Lower lobe of right lung (tissue), 2 donors: ENCODE measurements at regions not wholly inside any gene's neighbourhood (a gene's known extent, or its start where the extent isn't known, plus 50 kb on each side); places are given as distances from the start of the nearest gene placed in this dataset.
"Not testable (repeated sequence)": the region's sequence is repeated elsewhere in the genome, so short reads cannot be mapped to it uniquely, and the experiment has no call there.

ENCODE experiments used
- ATAC-seq, 2 donors: fragments of 200-7000 bp; cut with Tn5 transposase; one replicate each; pipeline ENCODE4 v1.9.1; 2020 to 2022; ENCODE audit warnings: mild to moderate bottlenecking in 2 of 2, moderate library complexity in 2 of 2
- DNase-seq: peaks from one replicate; pipeline ENCODE4 v3.0.0-alpha.2; 2020
- H3K27ac ChIP-seq: fragments of 200-600 bp; one replicate; pipeline ENCODE4 v1.8.0; 2022
- H3K27me3 ChIP-seq: fragments of 200-600 bp; one replicate; pipeline ENCODE4 v1.8.0; 2022; ENCODE audit warnings: low read depth
- H3K36me3 ChIP-seq: fragments of 200-600 bp; one replicate; pipeline ENCODE4 v1.8.0; 2022; ENCODE audit warnings: mild to moderate bottlenecking
- H3K4me1 ChIP-seq: fragments of 200-600 bp; one replicate; pipeline ENCODE4 v1.8.0; 2022
- H3K4me3 ChIP-seq: fragments of 200-600 bp; one replicate; pipeline ENCODE4 v1.8.0; 2022; ENCODE audit warnings: mild to moderate bottlenecking
- H3K9me3 ChIP-seq: fragments of 200-600 bp; one replicate; pipeline ENCODE4 v1.8.0; 2022
- intact Hi-C: fragments of 100-400 bp; cut with DNase I; formaldehyde crosslinking; loops from one replicate; pipeline ENCODE4 v1.11.0; 2022
- TF ChIP-seq, protein P1 (sequence below): fragments of 200-600 bp; IDR thresholded peaks from one replicate; pipeline ENCODE4 v1.8.0; 2022; ENCODE audit warnings: antibody characterized with exemption, mild to moderate bottlenecking
- donor health status: DM: no; HTN: yes; CAD: no; lungs with severe emphysema.

DNA sequence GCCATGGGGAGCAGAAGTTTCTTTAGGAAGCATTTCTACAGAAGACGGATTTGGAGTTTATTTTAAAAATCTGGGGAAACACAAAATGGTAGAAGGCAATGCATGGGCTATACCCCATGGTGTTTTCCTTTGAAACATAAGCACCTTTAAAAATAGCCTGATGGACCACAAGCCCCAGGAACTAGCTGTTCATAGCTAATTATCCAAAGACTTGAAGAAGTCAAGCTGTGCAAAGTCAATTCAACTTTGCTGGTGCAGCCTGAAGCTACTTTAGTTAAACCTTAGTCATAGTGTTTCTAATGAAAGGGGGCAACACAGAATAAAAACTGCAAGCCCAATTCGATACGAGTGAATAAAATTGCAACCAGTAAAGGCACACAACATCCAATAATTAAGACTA lies 732.5 kb downstream of the GALC start:
- intact Hi-C loops: no loop called here
- H3K27me3 ChIP-seq: no peaks in the 10 kb centered on the region
- no peaks in the 10 kb centered on the region for H3K9me3 ChIP-seq
- H3K4me3 ChIP-seq: no peak overlapping the region
- no peaks in the 10 kb centered on the region for H3K36me3 ChIP-seq
- no peak for ATAC-seq
- TF ChIP-seq, protein P1, sequence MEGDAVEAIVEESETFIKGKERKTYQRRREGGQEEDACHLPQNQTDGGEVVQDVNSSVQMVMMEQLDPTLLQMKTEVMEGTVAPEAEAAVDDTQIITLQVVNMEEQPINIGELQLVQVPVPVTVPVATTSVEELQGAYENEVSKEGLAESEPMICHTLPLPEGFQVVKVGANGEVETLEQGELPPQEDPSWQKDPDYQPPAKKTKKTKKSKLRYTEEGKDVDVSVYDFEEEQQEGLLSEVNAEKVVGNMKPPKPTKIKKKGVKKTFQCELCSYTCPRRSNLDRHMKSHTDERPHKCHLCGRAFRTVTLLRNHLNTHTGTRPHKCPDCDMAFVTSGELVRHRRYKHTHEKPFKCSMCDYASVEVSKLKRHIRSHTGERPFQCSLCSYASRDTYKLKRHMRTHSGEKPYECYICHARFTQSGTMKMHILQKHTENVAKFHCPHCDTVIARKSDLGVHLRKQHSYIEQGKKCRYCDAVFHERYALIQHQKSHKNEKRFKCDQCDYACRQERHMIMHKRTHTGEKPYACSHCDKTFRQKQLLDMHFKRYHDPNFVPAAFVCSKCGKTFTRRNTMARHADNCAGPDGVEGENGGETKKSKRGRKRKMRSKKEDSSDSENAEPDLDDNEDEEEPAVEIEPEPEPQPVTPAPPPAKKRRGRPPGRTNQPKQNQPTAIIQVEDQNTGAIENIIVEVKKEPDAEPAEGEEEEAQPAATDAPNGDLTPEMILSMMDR: no peak
- no peaks in the 10 kb centered on the region for H3K4me1 ChIP-seq
- no peak for DNase-seq
- H3K27ac ChIP-seq: no peak overlapping the region

DNA sequence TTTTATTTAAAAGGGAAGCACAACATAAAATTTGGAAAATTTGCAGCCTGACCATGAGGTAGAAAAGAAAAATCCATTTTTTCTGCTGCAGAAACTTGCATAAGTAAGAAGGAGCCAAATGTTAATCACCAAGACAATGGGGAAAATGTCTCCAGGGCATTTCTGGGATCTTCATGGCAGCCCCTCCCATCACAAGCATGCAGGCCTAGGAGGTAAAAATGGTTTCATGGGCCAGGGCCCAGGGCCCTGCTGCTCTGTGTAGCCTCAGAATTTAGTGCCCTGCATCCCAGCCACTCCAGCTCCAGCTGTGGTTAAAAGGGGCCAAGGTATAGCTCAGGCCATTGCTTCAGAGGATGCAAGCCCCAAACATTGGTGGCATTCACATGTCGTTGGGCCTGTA lies 735.6 kb downstream of the GALC start:
- intact Hi-C loops: no loop called here
- Histone ChIP-seq H3K4me1 (no peaks in the 10 kb centered on the region), H3K9me3 (no peaks in the 10 kb centered on the region), H3K27ac (no peak overlapping the region), H3K4me3 (no peak overlapping the region), H3K27me3 (no peaks in the 10 kb centered on the region), H3K36me3 (no peaks in the 10 kb centered on the region)
- DNase-seq (no peak), ATAC-seq (no peak)
- TF ChIP-seq, protein P1: no peak

DNA sequence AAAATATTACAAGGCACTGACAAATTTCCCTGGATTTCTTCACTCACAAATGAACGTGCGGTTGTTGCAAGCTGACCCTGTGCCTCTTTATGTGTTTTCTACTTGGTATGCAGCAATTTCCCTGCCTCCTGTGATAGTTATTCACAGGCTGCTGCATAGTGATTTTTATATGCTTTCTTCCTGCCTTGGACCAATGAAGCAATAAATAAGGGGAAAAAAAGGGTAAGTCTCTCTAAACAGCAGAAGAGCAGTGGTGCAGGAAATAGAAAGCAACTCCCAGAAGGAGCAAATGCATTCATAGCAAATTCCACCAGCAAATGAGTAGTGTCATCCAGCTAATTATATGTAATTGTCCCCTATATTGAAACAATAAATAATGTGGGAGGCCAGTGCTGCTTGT lies 737.9 kb downstream of the GALC start:
- DNase-seq (no peak), ATAC-seq (no peak)
- Histone ChIP-seq H3K36me3 (no peaks in the 10 kb centered on the region), H3K27me3 (no peaks in the 10 kb centered on the region), H3K4me1 (no peaks in the 10 kb centered on the region), H3K27ac (no peak overlapping the region), H3K9me3 (no peaks in the 10 kb centered on the region), H3K4me3 (no peak overlapping the region)
- intact Hi-C loops: no loop called here
- TF ChIP-seq, protein P1: no peak

DNA sequence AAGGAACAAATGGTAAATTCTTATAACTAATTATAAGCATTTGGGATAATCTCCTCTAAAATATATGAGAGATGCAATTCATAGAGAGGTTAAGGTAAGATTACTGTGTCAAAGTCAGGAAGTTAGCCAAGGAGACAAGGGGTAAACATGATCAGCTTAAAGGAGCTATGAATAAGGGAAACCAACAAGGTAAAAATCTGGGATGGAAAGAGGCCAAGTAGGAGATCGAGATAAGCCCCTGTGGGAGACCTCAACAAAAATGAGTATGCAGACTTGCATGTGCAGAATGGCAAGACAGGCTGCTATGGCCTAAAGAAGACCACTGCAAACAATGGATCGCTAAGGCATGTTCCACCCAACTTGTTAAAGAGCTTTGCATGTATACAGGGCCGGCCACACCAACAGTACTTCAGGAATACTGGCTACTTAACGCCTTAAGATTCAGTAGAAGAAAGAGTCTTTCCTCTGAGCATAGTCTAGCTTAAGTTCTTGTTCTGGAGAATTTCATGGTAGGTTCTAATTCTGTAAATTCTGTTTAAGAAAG lies 738.6 kb downstream of the GALC start:
- ATAC-seq (no peak), DNase-seq (no peak)
- Histone ChIP-seq H3K4me1 (no peaks in the 10 kb centered on the region), H3K27ac (no peak overlapping the region), H3K4me3 (no peak overlapping the region), H3K36me3 (no peaks in the 10 kb centered on the region), H3K27me3 (no peaks in the 10 kb centered on the region), H3K9me3 (no peaks in the 10 kb centered on the region)
- TF ChIP-seq, protein P1: no peak
- intact Hi-C loops: no loop called here

DNA sequence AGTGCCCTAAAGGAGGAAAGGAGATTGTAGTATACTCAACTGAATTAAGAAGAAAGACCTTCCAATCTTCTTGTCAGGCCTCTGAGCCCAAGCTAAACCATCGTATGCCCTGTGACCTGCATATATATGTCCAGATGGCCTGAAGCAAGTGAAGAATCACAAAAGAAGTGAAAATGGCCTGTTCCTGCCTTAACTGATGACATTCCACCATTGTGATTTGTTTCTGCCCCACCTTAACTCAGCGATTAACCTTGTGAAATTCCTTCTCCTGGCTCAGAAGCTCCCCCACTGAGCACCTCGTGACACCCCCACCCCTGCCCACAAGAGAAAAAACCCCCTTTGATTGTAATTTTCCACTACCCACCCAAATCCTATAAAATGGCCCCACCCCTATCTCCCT lies 739.2 kb downstream of the GALC start:
- ATAC-seq, H3K36me3 ChIP-seq, H3K4me1 ChIP-seq, H3K9me3 ChIP-seq, H3K4me3 ChIP-seq, H3K27ac ChIP-seq, intact Hi-C loops, DNase-seq, H3K27me3 ChIP-seq: not testable (repeated sequence)

DNA sequence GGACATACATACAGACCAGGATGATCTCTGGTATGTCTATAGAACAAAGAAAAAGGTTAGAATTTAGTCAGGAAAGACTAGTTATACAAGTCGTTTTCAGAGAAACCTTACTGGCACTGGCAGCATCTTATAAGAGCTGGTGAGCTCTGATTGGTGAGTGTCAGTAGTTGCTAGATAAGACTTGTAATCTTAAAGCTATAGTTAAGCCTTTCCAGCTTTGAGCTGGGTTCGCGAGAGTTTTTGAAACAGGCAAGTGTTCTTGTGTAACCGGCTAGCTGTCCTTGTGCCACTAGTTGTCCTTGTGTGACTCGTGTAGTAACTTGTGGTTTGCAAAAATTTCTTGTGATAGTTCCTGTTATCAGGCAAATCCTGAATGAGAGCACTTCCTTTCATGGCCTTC lies 740.9 kb downstream of the GALC start:
- intact Hi-C loops: no loop called here
- Histone ChIP-seq H3K27me3 (no peaks in the 10 kb centered on the region), H3K4me3 (no peak overlapping the region), H3K27ac (no peak overlapping the region), H3K36me3 (no peaks in the 10 kb centered on the region), H3K9me3 (no peaks in the 10 kb centered on the region), H3K4me1 (no peaks in the 10 kb centered on the region)
- no peak for ATAC-seq
- TF ChIP-seq, protein P1: no peak
- DNase-seq: no peak
